ENCODE measurements at regions not wholly inside any gene's neighbourhood (a gene's known extent, or its start where the extent isn't known, plus 50 kb on each side); places are given as distances from the start of the nearest gene placed in this dataset.

GRCh38 chr10:8489232-8489631, 434.7 kb downstream of the GATA3 start:
- no peak overlapping the region for H3K4me3 ChIP-seq (replicated peaks; ENCODE audit: insufficient read depth, low read length)
- no peak overlapping the region for H3K27ac ChIP-seq (replicated peaks)
- TF ChIP-seq POLR2AphosphoS5 (IDR thresholded peaks at IDR 0.05; ENCODE audit: low read depth) (no peak), SPI1 (IDR thresholded peaks at IDR 0.05; ENCODE audit: borderline replicate concordance, low read depth) (no peak), GABPA (IDR thresholded peaks at IDR 0.05; ENCODE audit: low read depth) (no peak), REST (IDR thresholded peaks at IDR 0.05; ENCODE audit: insufficient replicate concordance, low read depth) (no peak)
- TF ChIP-seq, protein P1, sequence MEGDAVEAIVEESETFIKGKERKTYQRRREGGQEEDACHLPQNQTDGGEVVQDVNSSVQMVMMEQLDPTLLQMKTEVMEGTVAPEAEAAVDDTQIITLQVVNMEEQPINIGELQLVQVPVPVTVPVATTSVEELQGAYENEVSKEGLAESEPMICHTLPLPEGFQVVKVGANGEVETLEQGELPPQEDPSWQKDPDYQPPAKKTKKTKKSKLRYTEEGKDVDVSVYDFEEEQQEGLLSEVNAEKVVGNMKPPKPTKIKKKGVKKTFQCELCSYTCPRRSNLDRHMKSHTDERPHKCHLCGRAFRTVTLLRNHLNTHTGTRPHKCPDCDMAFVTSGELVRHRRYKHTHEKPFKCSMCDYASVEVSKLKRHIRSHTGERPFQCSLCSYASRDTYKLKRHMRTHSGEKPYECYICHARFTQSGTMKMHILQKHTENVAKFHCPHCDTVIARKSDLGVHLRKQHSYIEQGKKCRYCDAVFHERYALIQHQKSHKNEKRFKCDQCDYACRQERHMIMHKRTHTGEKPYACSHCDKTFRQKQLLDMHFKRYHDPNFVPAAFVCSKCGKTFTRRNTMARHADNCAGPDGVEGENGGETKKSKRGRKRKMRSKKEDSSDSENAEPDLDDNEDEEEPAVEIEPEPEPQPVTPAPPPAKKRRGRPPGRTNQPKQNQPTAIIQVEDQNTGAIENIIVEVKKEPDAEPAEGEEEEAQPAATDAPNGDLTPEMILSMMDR (IDR thresholded peaks at IDR 0.05; ENCODE audit: insufficient read depth, low read length): no peak
- DNase-seq (ENCODE audit: low read depth in 1 of 2, low spot score in 1 of 2): no peak
- H3K27me3 ChIP-seq (ENCODE audit: insufficient read depth, poor library complexity, severe bottlenecking): no peaks in the 10 kb centered on the region

- H3K27me3 ChIP-seq (ENCODE audit: insufficient read depth, poor library complexity, severe bottlenecking): no peaks in the 10 kb centered on the region
- no peak overlapping the region for H3K27ac ChIP-seq (replicated peaks)
- no peak for DNase-seq (ENCODE audit: low read depth in 1 of 2, low spot score in 1 of 2)
- no peak for TF ChIP-seq GABPA (IDR thresholded peaks at IDR 0.05; ENCODE audit: low read depth)
- no peak for TF ChIP-seq POLR2AphosphoS5 (IDR thresholded peaks at IDR 0.05; ENCODE audit: low read depth)
- no peak for TF ChIP-seq REST (IDR thresholded peaks at IDR 0.05; ENCODE audit: insufficient replicate concordance, low read depth)
- TF ChIP-seq, protein P1 (IDR thresholded peaks at IDR 0.05; ENCODE audit: insufficient read depth, low read length): no peak
- no peak for TF ChIP-seq SPI1 (IDR thresholded peaks at IDR 0.05; ENCODE audit: borderline replicate concordance, low read depth)
- no peak overlapping the region for H3K4me3 ChIP-seq (replicated peaks; ENCODE audit: insufficient read depth, low read length)
Measured at GRCh38 chr10:8489823-8490222, 435.3 kb downstream of the GATA3 start.

DNA sequence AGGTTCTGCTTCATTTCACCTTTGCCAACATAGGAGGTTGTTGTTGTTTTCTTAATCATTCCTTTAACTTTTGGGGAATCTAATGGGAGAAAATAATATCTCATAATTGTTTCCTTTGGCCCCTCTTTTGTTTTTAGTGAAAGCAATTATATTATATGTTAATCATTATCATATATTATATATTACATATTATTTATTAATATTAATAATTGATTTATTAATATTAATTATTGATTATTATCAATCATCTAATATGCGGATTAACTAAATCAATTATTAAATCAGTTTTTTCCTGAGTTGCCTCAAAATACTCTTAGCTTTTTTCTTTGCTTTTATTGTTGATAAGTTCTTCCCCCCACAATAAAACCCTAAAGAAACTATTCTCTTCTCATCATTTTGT, 443.8 kb downstream of the GATA3 start:
- H3K27ac ChIP-seq (replicated peaks): no peak overlapping the region
- DNase-seq (ENCODE audit: low read depth in 1 of 2, low spot score in 1 of 2): no peak
- H3K4me3 ChIP-seq (replicated peaks; ENCODE audit: insufficient read depth, low read length): no peak overlapping the region
- no peaks in the 10 kb centered on the region for H3K27me3 ChIP-seq (ENCODE audit: insufficient read depth, poor library complexity, severe bottlenecking)
- TF ChIP-seq SPI1 (IDR thresholded peaks at IDR 0.05; ENCODE audit: borderline replicate concordance, low read depth) (no peak), GABPA (IDR thresholded peaks at IDR 0.05; ENCODE audit: low read depth) (no peak), POLR2AphosphoS5 (IDR thresholded peaks at IDR 0.05; ENCODE audit: low read depth) (no peak), REST (IDR thresholded peaks at IDR 0.05; ENCODE audit: insufficient replicate concordance, low read depth) (no peak)
- TF ChIP-seq, protein P1 (IDR thresholded peaks at IDR 0.05; ENCODE audit: insufficient read depth, low read length): no peak

Data from HL-60 (cell line).